GM12878 (cell line): ENCODE measurements at regions not wholly inside any gene's neighbourhood (a gene's known extent, or its start where the extent isn't known, plus 50 kb on each side); places are given as distances from the start of the nearest gene placed in this dataset.

Experiments
- ATAC-seq: fragments of 200-7000 bp; cut with Tn5 transposase; 3 replicates; pipeline ENCODE4 v1.9.1; 2020; ENCODE audit warnings: mild to moderate bottlenecking, moderate library complexity
- BruUV-seq: library from RNA; stranded (reverse); fragments of 400-500 nt; replicated peaks from 2 replicates; lab custom pipeline; 2021; lab: Mats Ljungman, UMichigan
- CTCF ChIA-PET: fragments of 300-600 bp; sonication (Branson Sonifier 250); formaldehyde crosslinking; extraction: SDS; loops from one replicate; lab custom pipeline; 2021; ENCODE audit warnings: inconsistent platforms; lab: Yijun Ruan, JAX
- POLR2A ChIA-PET: fragments of 350-600 bp; formaldehyde crosslinking; extraction: SDS; loops from one replicate; lab custom pipeline; 2021; ENCODE audit warnings: inconsistent platforms; lab: Charles Lee
- RAD21 ChIA-PET: fragments of 300-600 bp; sonication (Branson Sonifier 250); formaldehyde crosslinking; loops from one replicate; lab custom pipeline; 2023; ENCODE audit warnings: antibody characterized with exemption; ENCODE audit not compliant: unreplicated experiment; lab: Charles Lee
- SMC1A ChIA-PET: fragments of 300-600 bp; sonication (Branson Sonifier 250); formaldehyde crosslinking; loops from one replicate; lab custom pipeline; 2023; ENCODE audit not compliant: unreplicated experiment, uncharacterized antibody; lab: Charles Lee
- DNase-seq: peaks from one replicate; pipeline ENCODE4 v3.0.0-alpha.2; 2011; ENCODE audit warnings: low read depth, low spot score
- FAIRE-seq: peaks from 3 replicates; lab custom pipeline; 2011; peaks lifted over from hg19 to GRCh38; lab: Jason Lieb, UNC
- H2AFZ ChIP-seq: 2 replicates; pipeline ENCODE4 v1.6.0; 2011; ENCODE audit warnings: low read depth, low read length, control low read depth; ENCODE audit not compliant: control insufficient read depth
- H3K27ac ChIP-seq: 2 replicates; pipeline ENCODE4 v1.5.1; 2011; ENCODE audit warnings: control low read depth; ENCODE audit not compliant: control insufficient read depth, insufficient read depth
- H3K27me3 ChIP-seq, 2 experiments: replicated peaks in 1 of 2; 2 replicates each; pipeline versions ENCODE4 v1.6.0 to v1.6.1; 2011; ENCODE audit warnings: low read length in 1 of 2; ENCODE audit not compliant: control insufficient read depth in 2 of 2, insufficient read depth in 2 of 2
- H3K36me3 ChIP-seq, 2 experiments: 2 replicates each; pipeline ENCODE4 v1.5.1; 2011; ENCODE audit warnings: low read length in 1 of 2; ENCODE audit not compliant: control insufficient read depth in 2 of 2, insufficient read depth in 2 of 2
- H3K4me1 ChIP-seq: 2 replicates; pipeline ENCODE4 v1.6.1; 2011; ENCODE audit warnings: mild to moderate bottlenecking, low read length, moderate library complexity, mixed read lengths; ENCODE audit not compliant: control insufficient read depth, insufficient read depth
- H3K4me2 ChIP-seq: 2 replicates; pipeline ENCODE4 v1.6.0; 2011; ENCODE audit warnings: control low read depth; ENCODE audit not compliant: control insufficient read depth, insufficient read depth
- H3K4me3 ChIP-seq: fragments of 200-600 bp; sonication (generic); 2 replicates; pipeline ENCODE4 v1.5.1; 2016
- H3K79me2 ChIP-seq: 2 replicates; pipeline ENCODE4 v1.6.0; 2011; ENCODE audit warnings: low read length; ENCODE audit not compliant: control insufficient read depth, insufficient read depth
- H3K9ac ChIP-seq: 2 replicates; pipeline ENCODE4 v1.8.0; 2011; ENCODE audit warnings: low read length, control low read depth, mixed read lengths; ENCODE audit not compliant: control insufficient read depth, insufficient read depth
- H3K9me3 ChIP-seq: replicated peaks from 3 replicates; pipeline ENCODE4 v1.5.1; 2011; ENCODE audit warnings: mild to moderate bottlenecking, low read length; ENCODE audit not compliant: control insufficient read depth, insufficient read depth
- H4K20me1 ChIP-seq: 2 replicates; pipeline ENCODE4 v1.6.0; 2011; ENCODE audit not compliant: control insufficient read depth, insufficient read depth
- BCL11A ChIP-seq: IDR thresholded peaks from 2 replicates; pipeline ENCODE4 v1.6.1; 2011; ENCODE audit warnings: low read depth, low read length
- JUNB ChIP-seq: IDR thresholded peaks from 2 replicates; pipeline ENCODE4 v1.6.1; 2016; ENCODE audit warnings: antibody characterized with exemption, mild to moderate bottlenecking
- NFIC ChIP-seq: IDR thresholded peaks from 2 replicates; pipeline ENCODE4 v1.6.1; 2012; ENCODE audit warnings: low read depth, mild to moderate bottlenecking, inconsistent platforms, low read length, moderate library complexity
- NFXL1 ChIP-seq: fragments of 450-650 bp; IDR thresholded peaks from 2 replicates; pipeline ENCODE4 v1.6.1; 2017; ENCODE audit warnings: antibody characterized with exemption, mild to moderate bottlenecking, borderline replicate concordance
- POLR2AphosphoS5 ChIP-seq: IDR thresholded peaks from 2 replicates; pipeline ENCODE4 v1.6.1; 2011; ENCODE audit warnings: mild to moderate bottlenecking, low read length, inconsistent platforms
- RELA ChIP-seq: fragments of 450-650 bp; IDR thresholded peaks from 2 replicates; pipeline ENCODE4 v1.8.0; 2014; ENCODE audit warnings: borderline replicate concordance; ENCODE audit not compliant: partially characterized antibody
- SUPT20H ChIP-seq: IDR thresholded peaks from 2 replicates; pipeline ENCODE4 v1.6.1; 2011; ENCODE audit warnings: low read depth, mild to moderate bottlenecking, low read length, moderate library complexity, borderline replicate concordance; ENCODE audit not compliant: control insufficient read depth
- ZSCAN29 ChIP-seq: fragments of 450-650 bp; IDR thresholded peaks from 2 replicates; pipeline ENCODE4 v1.6.1; 2017; ENCODE audit warnings: mild to moderate bottlenecking, moderate library complexity
- ZZZ3 ChIP-seq: IDR thresholded peaks from 2 replicates; pipeline ENCODE4 v1.6.1; 2011; ENCODE audit warnings: low read depth; ENCODE audit not compliant: control insufficient read depth, insufficient read length
- WGBS: methylation state at CpG from one replicate; pipeline ENCODE4 v1.1.6; 2016; ENCODE audit warnings: low lambda C conversion rate; ENCODE audit not compliant: insufficient replicate concordance, insufficient coverage; ENCODE audit errors: missing lambda C conversion rate; 5-methylcytosine and 5-hydroxymethylcytosine counted together
- in situ Hi-C: fragments of 300-500 bp; cut with MboI; formaldehyde crosslinking; loops from 9 replicates; pipeline ENCODE4 v1.14.3; 2018; ENCODE audit warnings: mixed read lengths
- intact Hi-C: fragments of 100-400 bp; cut with micrococcal nuclease; formaldehyde crosslinking; loops from one replicate; pipeline ENCODE4 v1.14.2; 2022; ENCODE audit not compliant: unreplicated experiment
- TF ChIP-seq, protein P1 (sequence below): fragments of 450-650 bp; formaldehyde crosslinking; IDR thresholded peaks from 2 replicates; pipeline ENCODE4 v1.5.0; 2022; ENCODE audit warnings: mild to moderate bottlenecking, missing genetic modification characterization
- TF ChIP-seq, protein P2 (sequence below): IDR thresholded peaks from 2 replicates; pipeline ENCODE4 v1.6.1; 2011; ENCODE audit warnings: borderline replicate concordance, low read depth, mild to moderate bottlenecking, moderate library complexity, low read length; ENCODE audit not compliant: insufficient read depth, poor library complexity, severe bottlenecking

DNA sequence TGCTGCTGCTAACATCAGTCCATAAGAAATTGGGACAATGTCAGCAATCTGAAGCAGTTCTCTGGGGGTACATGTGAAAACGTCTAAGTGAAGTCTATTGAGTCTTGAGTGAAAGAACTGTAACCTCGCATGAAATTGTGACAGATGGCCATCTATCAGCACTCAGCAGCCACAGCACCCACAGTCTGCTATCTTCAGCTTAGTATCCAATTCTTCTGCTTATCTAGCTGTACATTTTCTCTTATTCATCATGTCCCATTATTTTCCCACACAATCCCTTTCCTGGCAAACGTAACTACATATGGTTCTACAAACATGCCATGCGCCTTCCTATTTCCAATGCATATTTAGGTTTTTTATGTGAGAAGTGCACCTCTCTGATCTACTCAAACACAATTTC lies 629.7 kb downstream of the NTRK3 start:
- Histone ChIP-seq H3K4me3 (no peak overlapping the region), H3K79me2 (no peaks in the 10 kb centered on the region), H3K9ac (no peak overlapping the region), H4K20me1 (no peaks in the 10 kb centered on the region), H3K9me3 (no peaks in the 10 kb centered on the region), H2AFZ (no peak overlapping the region), H3K4me1 (no peaks in the 10 kb centered on the region), H3K4me2 (no peak overlapping the region), H3K27me3 (no peaks in the 10 kb centered on the region), H3K36me3 (no peaks in the 10 kb centered on the region), H3K27ac (no peak overlapping the region)
- FAIRE-seq (no peak), ATAC-seq (no peak), DNase-seq (no peak)
- in situ Hi-C loops, result no loop called here
- ChIA-PET SMC1A (interaction anchor here (0.8 kb wide), 1 partner anchor 9 kb away, joined by 3 read pairs; no protein-coding TSS in a partner anchor), CTCF (no interaction called here), POLR2A (no interaction called here), RAD21 (no interaction called here)
- intact Hi-C loops, result no loop called here
- TF ChIP-seq JUNB (no peak), BCL11A (no peak), ZSCAN29 (no peak), SUPT20H (no peak), RELA (no peak), POLR2AphosphoS5 (no peak), ZZZ3 (no peak), NFIC (no peak), NFXL1 (no peak)
- TF ChIP-seq, protein P1, sequence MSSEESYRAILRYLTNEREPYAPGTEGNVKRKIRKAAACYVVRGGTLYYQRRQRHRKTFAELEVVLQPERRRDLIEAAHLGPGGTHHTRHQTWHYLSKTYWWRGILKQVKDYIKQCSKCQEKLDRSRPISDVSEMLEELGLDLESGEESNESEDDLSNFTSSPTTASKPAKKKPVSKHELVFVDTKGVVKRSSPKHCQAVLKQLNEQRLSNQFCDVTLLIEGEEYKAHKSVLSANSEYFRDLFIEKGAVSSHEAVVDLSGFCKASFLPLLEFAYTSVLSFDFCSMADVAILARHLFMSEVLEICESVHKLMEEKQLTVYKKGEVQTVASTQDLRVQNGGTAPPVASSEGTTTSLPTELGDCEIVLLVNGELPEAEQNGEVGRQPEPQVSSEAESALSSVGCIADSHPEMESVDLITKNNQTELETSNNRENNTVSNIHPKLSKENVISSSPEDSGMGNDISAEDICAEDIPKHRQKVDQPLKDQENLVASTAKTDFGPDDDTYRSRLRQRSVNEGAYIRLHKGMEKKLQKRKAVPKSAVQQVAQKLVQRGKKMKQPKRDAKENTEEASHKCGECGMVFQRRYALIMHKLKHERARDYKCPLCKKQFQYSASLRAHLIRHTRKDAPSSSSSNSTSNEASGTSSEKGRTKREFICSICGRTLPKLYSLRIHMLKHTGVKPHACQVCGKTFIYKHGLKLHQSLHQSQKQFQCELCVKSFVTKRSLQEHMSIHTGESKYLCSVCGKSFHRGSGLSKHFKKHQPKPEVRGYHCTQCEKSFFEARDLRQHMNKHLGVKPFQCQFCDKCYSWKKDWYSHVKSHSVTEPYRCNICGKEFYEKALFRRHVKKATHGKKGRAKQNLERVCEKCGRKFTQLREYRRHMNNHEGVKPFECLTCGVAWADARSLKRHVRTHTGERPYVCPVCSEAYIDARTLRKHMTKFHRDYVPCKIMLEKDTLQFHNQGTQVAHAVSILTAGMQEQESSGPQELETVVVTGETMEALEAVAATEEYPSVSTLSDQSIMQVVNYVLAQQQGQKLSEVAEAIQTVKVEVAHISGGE (CRISPR knock-in tag), result no peak
- TF ChIP-seq, protein P2, sequence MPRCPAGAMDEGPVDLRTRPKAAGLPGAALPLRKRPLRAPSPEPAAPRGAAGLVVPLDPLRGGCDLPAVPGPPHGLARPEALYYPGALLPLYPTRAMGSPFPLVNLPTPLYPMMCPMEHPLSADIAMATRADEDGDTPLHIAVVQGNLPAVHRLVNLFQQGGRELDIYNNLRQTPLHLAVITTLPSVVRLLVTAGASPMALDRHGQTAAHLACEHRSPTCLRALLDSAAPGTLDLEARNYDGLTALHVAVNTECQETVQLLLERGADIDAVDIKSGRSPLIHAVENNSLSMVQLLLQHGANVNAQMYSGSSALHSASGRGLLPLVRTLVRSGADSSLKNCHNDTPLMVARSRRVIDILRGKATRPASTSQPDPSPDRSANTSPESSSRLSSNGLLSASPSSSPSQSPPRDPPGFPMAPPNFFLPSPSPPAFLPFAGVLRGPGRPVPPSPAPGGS, result no peak
- BruUV-seq, result no TSS peak
- WGBS, result 15% methylated on average over 4 of the region's 4 CpGs
